IPS DF 6.9 (cell line): ENCODE measurements at regions not wholly inside any gene's neighbourhood (a gene's known extent, or its start where the extent isn't known, plus 50 kb on each side); places are given as distances from the start of the nearest gene placed in this dataset.

Source experiments
- DNase-seq: peaks from one replicate; pipeline ENCODE4 v3.0.0-alpha.2; 2013; ENCODE audit warnings: low read depth, low spot score
- H3K27ac ChIP-seq: one replicate; pipeline ENCODE4 v1.5.1; 2013; ENCODE audit warnings: low read length, control low read depth
- H3K27me3 ChIP-seq: 2 replicates; pipeline ENCODE4 v1.6.1; 2013; ENCODE audit warnings: mild to moderate bottlenecking, low read length; ENCODE audit not compliant: control insufficient read depth, insufficient read depth
- H3K36me3 ChIP-seq: 2 replicates; pipeline ENCODE4 v1.6.1; 2013; ENCODE audit warnings: low read length; ENCODE audit not compliant: control insufficient read depth, insufficient read depth
- H3K4me1 ChIP-seq: 2 replicates; pipeline ENCODE4 v1.6.1; 2013; ENCODE audit warnings: low read length; ENCODE audit not compliant: control insufficient read depth, insufficient read depth
- H3K4me3 ChIP-seq: 2 replicates; pipeline ENCODE4 v1.5.1; 2013; ENCODE audit warnings: mild to moderate bottlenecking, low read length
- H3K9me3 ChIP-seq: 2 replicates; pipeline ENCODE4 v1.6.1; 2013; ENCODE audit warnings: low read length, inconsistent platforms; ENCODE audit not compliant: control insufficient read depth, insufficient read depth
- WGBS: extraction: QIAGEN DNeasy Blood & Tissue Kit; methylation state at CpG from one replicate; pipeline ENCODE4 v1.1.7; 2013; ENCODE audit warnings: mixed read lengths, missing lambda C conversion rate; ENCODE audit not compliant: insufficient read length, insufficient coverage; 5-methylcytosine and 5-hydroxymethylcytosine counted together

DNA sequence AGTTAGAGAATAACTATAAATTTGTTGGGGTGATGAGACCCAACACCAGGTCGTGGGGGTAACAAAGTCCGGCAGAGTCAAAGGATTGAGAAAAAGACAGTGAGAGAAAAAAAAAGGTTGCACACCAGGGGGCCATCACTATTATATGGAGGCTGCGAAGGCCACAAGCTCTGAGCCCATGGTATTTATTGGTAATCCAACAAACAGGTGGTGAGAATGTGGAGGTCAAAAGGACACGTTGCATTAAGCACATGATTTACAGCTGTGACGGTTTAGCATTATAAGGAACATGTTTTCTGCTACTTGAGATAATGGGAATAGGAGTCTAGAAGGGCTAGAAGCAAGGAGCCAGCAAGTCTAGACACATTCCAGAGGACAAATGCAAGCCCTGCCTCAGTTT lies 2202.2 kb upstream of the C9orf72 start:
- no peak overlapping the region for H3K27ac ChIP-seq
- H3K4me1 ChIP-seq, result no peaks in the 10 kb centered on the region; the same call in 1 of the 2 replicates
- no CpG with 5 or more reads among the region's 5 CpGs for WGBS
- H3K9me3 ChIP-seq, result no peaks in the 10 kb centered on the region
- H3K36me3 ChIP-seq, result no peaks in the 10 kb centered on the region
- H3K4me3 ChIP-seq, result no peak overlapping the region
- no peaks in the 10 kb centered on the region for H3K27me3 ChIP-seq
- DNase-seq, result no peak

- no peaks in the 10 kb centered on the region for H3K27me3 ChIP-seq
- no peaks in the 10 kb centered on the region; the same call in 1 of the 2 replicates for H3K4me1 ChIP-seq
- H3K27ac ChIP-seq, result no peak overlapping the region
- WGBS, result no CpG with 5 or more reads among the region's 7 CpGs
- H3K4me3 ChIP-seq, result no peak overlapping the region
- H3K36me3 ChIP-seq, result no peaks in the 10 kb centered on the region
- no peak for DNase-seq
- no peaks in the 10 kb centered on the region for H3K9me3 ChIP-seq
Measured at GRCh38 chr9:29778281-29778849, 2205.1 kb upstream of the C9orf72 start.

- Histone ChIP-seq H3K4me3 (no peak overlapping the region), H3K36me3 (no peaks in the 10 kb centered on the region), H3K4me1 (no peaks in the 10 kb centered on the region), H3K27ac (no peak overlapping the region), H3K27me3 (no peaks in the 10 kb centered on the region), H3K9me3 (no peaks in the 10 kb centered on the region)
- no peak for DNase-seq
- no CpG with 5 or more reads among the region's 1 CpG for WGBS
Measured at GRCh38 chr9:29793970-29794369, 2220.7 kb upstream of the C9orf72 start.

DNA sequence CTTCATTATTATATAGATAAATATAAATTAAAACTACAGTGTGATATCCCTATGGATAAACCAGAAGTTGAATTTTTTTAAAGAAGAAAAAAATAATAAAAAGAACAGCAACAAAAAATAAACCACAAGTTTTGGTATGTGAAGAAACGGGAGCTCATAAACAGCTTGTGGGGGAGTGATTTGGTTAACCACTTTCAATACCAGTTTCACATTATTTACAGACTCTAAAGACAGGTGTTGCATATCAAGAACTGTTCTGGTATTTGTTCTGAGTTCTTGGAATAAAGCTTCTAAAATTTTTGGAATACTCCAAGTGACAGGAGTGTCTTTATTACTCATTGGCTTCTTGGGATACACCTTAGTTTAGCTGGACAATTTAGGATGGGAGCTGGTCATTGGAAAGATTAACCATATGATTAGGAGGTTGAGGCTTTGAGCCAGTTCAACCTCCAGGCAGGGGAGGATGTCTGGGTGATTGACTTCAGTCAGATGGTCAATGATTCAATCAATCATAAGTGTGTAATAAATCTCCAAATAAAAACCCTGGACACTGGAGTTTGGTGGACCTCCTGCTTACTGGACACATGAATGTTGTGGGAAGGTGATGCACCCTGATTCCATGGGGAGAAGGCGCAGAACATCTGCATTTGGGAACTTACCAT lies 2223.1 kb upstream of the C9orf72 start:
- no peaks in the 10 kb centered on the region for H3K4me1 ChIP-seq
- DNase-seq, result no peak
- WGBS, result no CpG with 5 or more reads among the region's 2 CpGs
- H3K9me3 ChIP-seq, result no peaks in the 10 kb centered on the region
- no peak overlapping the region for H3K27ac ChIP-seq
- no peaks in the 10 kb centered on the region for H3K27me3 ChIP-seq
- H3K36me3 ChIP-seq, result no peaks in the 10 kb centered on the region
- no peak overlapping the region for H3K4me3 ChIP-seq

DNA sequence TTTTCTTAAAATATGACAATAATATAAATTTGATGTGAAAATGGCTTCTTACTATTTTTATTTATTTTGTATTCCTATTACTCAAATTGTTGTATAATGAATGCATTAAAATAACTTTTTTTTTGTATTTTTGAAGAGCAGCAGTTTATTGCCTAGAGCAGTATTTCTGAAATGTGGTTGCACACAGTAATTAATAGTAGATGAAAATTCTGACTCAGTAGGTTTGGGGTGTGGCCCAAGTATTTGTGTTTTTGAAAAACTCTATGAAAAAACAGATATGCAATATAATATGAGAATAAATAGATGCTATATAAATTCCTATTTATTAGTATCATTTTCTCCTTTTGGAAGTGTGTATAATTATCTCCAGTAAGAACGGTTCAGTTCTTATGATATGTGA lies 2225.3 kb upstream of the C9orf72 start:
- no CpG with 5 or more reads among the region's 1 CpG for WGBS
- H3K4me3 ChIP-seq, result no peak overlapping the region
- no peaks in the 10 kb centered on the region for H3K9me3 ChIP-seq
- H3K27me3 ChIP-seq, result no peaks in the 10 kb centered on the region
- no peaks in the 10 kb centered on the region for H3K4me1 ChIP-seq
- H3K27ac ChIP-seq, result no peak overlapping the region
- no peak for DNase-seq
- no peaks in the 10 kb centered on the region for H3K36me3 ChIP-seq

GRCh38 chr9:29799227-29799626 lies 2225.9 kb upstream of the C9orf72 start:
- H3K4me3 ChIP-seq, result no peak overlapping the region
- H3K4me1 ChIP-seq, result no peaks in the 10 kb centered on the region
- no peak for DNase-seq
- no peaks in the 10 kb centered on the region for H3K9me3 ChIP-seq
- no peaks in the 10 kb centered on the region for H3K36me3 ChIP-seq
- H3K27ac ChIP-seq, result no peak overlapping the region
- no CpG with 5 or more reads among the region's 2 CpGs for WGBS
- H3K27me3 ChIP-seq, result no peaks in the 10 kb centered on the region

GRCh38 chr9:29800821-29801220 lies 2227.5 kb upstream of the C9orf72 start:
- no peak for DNase-seq
- Histone ChIP-seq H3K9me3 (no peaks in the 10 kb centered on the region), H3K4me3 (no peak overlapping the region), H3K36me3 (no peaks in the 10 kb centered on the region), H3K4me1 (no peaks in the 10 kb centered on the region), H3K27me3 (no peaks in the 10 kb centered on the region), H3K27ac (no peak overlapping the region)
- WGBS, result no CpG with 5 or more reads among the region's 1 CpG

GRCh38 chr9:29802454-29802853 lies 2229.2 kb upstream of the C9orf72 start:
- no peaks in the 10 kb centered on the region for H3K27me3 ChIP-seq
- WGBS, result no CpG with 5 or more reads among the region's 3 CpGs
- H3K36me3 ChIP-seq, result no peaks in the 10 kb centered on the region
- no peak for DNase-seq
- no peaks in the 10 kb centered on the region for H3K4me1 ChIP-seq
- H3K9me3 ChIP-seq, result no peaks in the 10 kb centered on the region
- no peak overlapping the region for H3K27ac ChIP-seq
- H3K4me3 ChIP-seq, result no peak overlapping the region

DNA sequence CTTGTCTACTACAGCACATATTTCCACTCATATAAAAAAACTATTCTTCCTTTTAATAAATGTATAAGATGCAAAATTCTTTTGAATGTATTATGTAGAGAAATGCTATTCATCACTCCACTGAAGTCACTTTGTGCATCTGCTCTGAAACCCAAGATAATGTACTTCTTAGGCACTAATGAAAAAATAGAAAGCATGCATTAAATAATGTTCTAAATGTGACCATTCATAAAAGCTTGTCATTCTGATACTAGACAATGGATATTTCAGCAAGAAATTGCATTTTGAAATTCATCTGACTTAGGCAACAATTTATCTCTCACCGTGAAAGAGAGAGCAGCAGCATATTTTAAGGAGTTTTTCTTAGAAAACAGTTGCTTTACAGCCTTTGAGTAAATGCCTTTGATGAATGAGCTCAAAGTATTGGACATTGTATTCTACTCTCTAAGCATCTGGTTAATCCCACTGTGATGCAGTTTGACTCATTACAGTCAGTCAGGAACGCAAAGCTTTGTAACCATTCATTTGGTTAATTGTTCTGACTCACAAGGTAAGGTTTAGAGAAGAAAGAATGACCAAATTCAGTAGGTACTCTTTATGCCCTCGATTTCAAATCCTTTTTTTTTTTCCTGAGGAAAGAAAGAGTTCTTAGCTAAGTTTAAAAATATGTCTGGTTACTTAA lies 2233.8 kb upstream of the C9orf72 start:
- Histone ChIP-seq H3K27me3 (no peaks in the 10 kb centered on the region), H3K4me3 (no peak overlapping the region), H3K36me3 (no peaks in the 10 kb centered on the region), H3K9me3 (peaks cover 4% of the 10 kb centered on the region), H3K4me1 (no peaks in the 10 kb centered on the region), H3K27ac (no peak overlapping the region)
- WGBS, result no CpG with 5 or more reads among the region's 3 CpGs
- no peak for DNase-seq

GRCh38 chr9:29816954-29817703 lies 2243.8 kb upstream of the C9orf72 start:
- no peak for DNase-seq
- no peak overlapping the region for H3K4me3 ChIP-seq
- H3K27ac ChIP-seq, result no peak overlapping the region
- H3K9me3 ChIP-seq, result no peaks in the 10 kb centered on the region
- no peaks in the 10 kb centered on the region for H3K36me3 ChIP-seq
- H3K4me1 ChIP-seq, result no peaks in the 10 kb centered on the region; the same call in 1 of the 2 replicates
- no CpG with 5 or more reads among the region's 6 CpGs for WGBS
- H3K27me3 ChIP-seq, result no peaks in the 10 kb centered on the region
